A549 (cell line): ENCODE measurements at regions not wholly inside any gene's neighbourhood (a gene's known extent, or its start where the extent isn't known, plus 50 kb on each side); places are given as distances from the start of the nearest gene placed in this dataset.

ENCODE experiments used
- ATAC-seq, 2 experiments: fragments of 200-7000 bp in 1 of 2; fragments of >200 bp in 1 of 2; cut with Nextera tagmentation in 1 of 2; cut with Tn5 transposase in 1 of 2; 3 replicates each; pipeline versions ENCODE4 v1.8.0 to v1.9.1; 2018 to 2020; ENCODE audit warnings: mild to moderate bottlenecking in 1 of 2, moderate library complexity in 1 of 2
- CTCF ChIA-PET: fragments of 300-600 bp; sonication (Branson Sonifier 250); formaldehyde crosslinking; extraction: SDS; loops from one replicate; lab custom pipeline; 2021; ENCODE audit warnings: antibody characterized with exemption, inconsistent platforms; lab: Yijun Ruan, JAX
- POLR2A ChIA-PET: fragments of 350-600 bp; formaldehyde crosslinking; extraction: SDS; loops from one replicate; lab custom pipeline; 2021; ENCODE audit warnings: antibody characterized with exemption, inconsistent platforms; lab: Yijun Ruan, JAX
- DNase-seq, 2 experiments: peaks; one replicate each; pipeline versions ENCODE4 v3.0.0 to v3.0.0-alpha.2; 2011 to 2016; ENCODE audit warnings: low read depth in 1 of 2, low spot score in 1 of 2
- FAIRE-seq: peaks from 2 replicates; lab custom pipeline; 2011; peaks lifted over from hg19 to GRCh38; lab: Jason Lieb, UNC
- H3K27ac ChIP-seq, 2 experiments: fragments of >200 bp; sonication (Bioruptor Twin); formaldehyde crosslinking; 3 replicates each; pipeline ENCODE4 v1.5.1; 2016 to 2017
- H3K4me1 ChIP-seq: fragments of >200 bp; sonication (Bioruptor Twin); formaldehyde crosslinking; 3 replicates; pipeline ENCODE4 v1.6.1; 2016
- H3K4me2 ChIP-seq: fragments of >200 bp; sonication (Bioruptor Twin); formaldehyde crosslinking; 3 replicates; pipeline ENCODE4 v1.6.1; 2016
- H3K4me3 ChIP-seq: fragments of >200 bp; sonication (Bioruptor Twin); formaldehyde crosslinking; 3 replicates; pipeline ENCODE4 v1.5.1; 2016
- H3K9me3 ChIP-seq: fragments of >200 bp; sonication (Bioruptor Twin); formaldehyde crosslinking; 3 replicates; pipeline ENCODE4 v1.6.1; 2016
- BHLHE40 ChIP-seq: IDR thresholded peaks from 2 replicates; pipeline ENCODE4 v1.6.1; 2012; ENCODE audit warnings: low read depth, low read length, inconsistent platforms
- CEBPB ChIP-seq, 2 experiments: fragments of >200 bp in 1 of 2; sonication (Bioruptor Twin) in 1 of 2; formaldehyde crosslinking in 1 of 2; IDR thresholded peaks; 2 replicates each; pipeline ENCODE4 v1.6.1; 2012 to 2016
- EHMT2 ChIP-seq: fragments of 200-600 bp; sonication (generic); IDR thresholded peaks from 2 replicates; pipeline ENCODE4 v1.6.1; 2016; ENCODE audit warnings: antibody characterized with exemption, low read depth, mild to moderate bottlenecking, moderate library complexity
- FOXS1 ChIP-seq: fragments of 250-450 bp; sonication (Bioruptor Pico); IDR thresholded peaks from 2 replicates; pipeline ENCODE4 v1.5.0; 2020; ENCODE audit warnings: mild to moderate bottlenecking, moderate library complexity
- GATA3 ChIP-seq: IDR thresholded peaks from 2 replicates; pipeline ENCODE4 v1.6.1; 2012; ENCODE audit warnings: borderline replicate concordance
- HES2 ChIP-seq: fragments of >200 bp; sonication (Bioruptor Twin); formaldehyde crosslinking; IDR thresholded peaks from 2 replicates; pipeline ENCODE4 v1.6.1; 2016
- HOXB5 ChIP-seq: fragments of 250-450 bp; sonication (Bioruptor Pico); IDR thresholded peaks from 2 replicates; pipeline ENCODE4 v1.5.0; 2020; ENCODE audit warnings: mild to moderate bottlenecking, moderate library complexity
- JUN ChIP-seq, 2 experiments: fragments of >200 bp; sonication (Bioruptor Twin); formaldehyde crosslinking; IDR thresholded peaks; 2 replicates in 1 of 2; 3 replicates in 1 of 2; pipeline ENCODE4 v1.6.1; 2016 to 2017
- NFE2L2 ChIP-seq: fragments of 150-350 bp; conservative IDR thresholded peaks from 2 replicates; pipeline ENCODE4 v1.6.1; 2014; ENCODE audit warnings: low read length
- PBX3 ChIP-seq: IDR thresholded peaks from 2 replicates; pipeline ENCODE4 v1.6.1; 2012
- PHF8 ChIP-seq: fragments of 200-600 bp; sonication (generic); IDR thresholded peaks from 2 replicates; pipeline ENCODE4 v1.6.1; 2016; ENCODE audit warnings: low read depth, mild to moderate bottlenecking, antibody characterized with exemption, moderate library complexity, borderline replicate concordance
- POLR2A ChIP-seq: IDR thresholded peaks from 2 replicates; pipeline ENCODE4 v1.6.1; 2012; ENCODE audit warnings: mild to moderate bottlenecking, low read length
- POLR2AphosphoS2 ChIP-seq: conservative IDR thresholded peaks from 2 replicates; pipeline ENCODE4 v1.6.1; 2012; ENCODE audit warnings: low read length, improper control_type of control experiment, inconsistent platforms
- RAD21 ChIP-seq, 2 experiments: fragments of >200 bp in 1 of 2; sonication (Bioruptor Twin) in 1 of 2; formaldehyde crosslinking in 1 of 2; IDR thresholded peaks in 1 of 2; conservative IDR thresholded peaks in 1 of 2; 2 replicates in 1 of 2; 3 replicates in 1 of 2; pipeline ENCODE4 v1.6.1; 2012 to 2018; ENCODE audit warnings: inconsistent platforms in 1 of 2
- RNF2 ChIP-seq: fragments of 200-600 bp; sonication (generic); IDR thresholded peaks from 2 replicates; pipeline ENCODE4 v1.6.1; 2016; ENCODE audit warnings: low read depth, mild to moderate bottlenecking, antibody characterized with exemption, moderate library complexity, borderline replicate concordance
- SMC3 ChIP-seq: fragments of >200 bp; sonication (Bioruptor Twin); formaldehyde crosslinking; IDR thresholded peaks from 3 replicates; pipeline ENCODE4 v1.6.1; 2018; ENCODE audit warnings: inconsistent platforms
- TFCP2L1 ChIP-seq: fragments of 250-450 bp; sonication (Bioruptor Pico); IDR thresholded peaks from 2 replicates; pipeline ENCODE4 v1.5.0; 2021; ENCODE audit warnings: mild to moderate bottlenecking
- ZSCAN20 ChIP-seq: fragments of 250-450 bp; sonication (Bioruptor Pico); IDR thresholded peaks from 2 replicates; pipeline ENCODE4 v1.8.0; 2022; ENCODE audit warnings: mild to moderate bottlenecking, moderate library complexity
- WGBS: methylation state at CpG from one replicate; pipeline ENCODE4 v1.1.6; 2017; ENCODE audit errors: missing lambda C conversion rate; 5-methylcytosine and 5-hydroxymethylcytosine counted together
- TF ChIP-seq, protein P1 (sequence below): IDR thresholded peaks from 2 replicates; pipeline ENCODE4 v1.6.1; 2012; ENCODE audit warnings: low read depth, borderline replicate concordance

- Histone ChIP-seq H3K4me1 (no peaks in the 10 kb centered on the region), H3K9me3 (no peaks in the 10 kb centered on the region), H3K27ac (no peak overlapping the region), H3K4me2 (no peak overlapping the region), H3K4me3 (no peak overlapping the region)
- WGBS, result 14% methylated on average over 6 of the region's 9 CpGs
- DNase-seq (no peak), ATAC-seq (no peak), FAIRE-seq (no peak)
- TF ChIP-seq SMC3 (no peak), POLR2AphosphoS2 (no peak), POLR2A (no peak), TFCP2L1 (no peak), BHLHE40 (no peak), FOXS1 (CRISPR knock-in tag) (no peak), PHF8 (no peak), PBX3 (no peak), EHMT2 (no peak), HES2 (no peak), RNF2 (no peak), ZSCAN20 (CRISPR knock-in tag) (no peak)
- TF ChIP-seq, protein P1, sequence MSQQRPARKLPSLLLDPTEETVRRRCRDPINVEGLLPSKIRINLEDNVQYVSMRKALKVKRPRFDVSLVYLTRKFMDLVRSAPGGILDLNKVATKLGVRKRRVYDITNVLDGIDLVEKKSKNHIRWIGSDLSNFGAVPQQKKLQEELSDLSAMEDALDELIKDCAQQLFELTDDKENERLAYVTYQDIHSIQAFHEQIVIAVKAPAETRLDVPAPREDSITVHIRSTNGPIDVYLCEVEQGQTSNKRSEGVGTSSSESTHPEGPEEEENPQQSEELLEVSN, result no peak
- ChIA-PET POLR2A (no interaction called here), CTCF (no interaction called here)
Observed at GRCh38 chr6:170021579-170021978, 269.3 kb downstream of the DLL1 start.

DNA sequence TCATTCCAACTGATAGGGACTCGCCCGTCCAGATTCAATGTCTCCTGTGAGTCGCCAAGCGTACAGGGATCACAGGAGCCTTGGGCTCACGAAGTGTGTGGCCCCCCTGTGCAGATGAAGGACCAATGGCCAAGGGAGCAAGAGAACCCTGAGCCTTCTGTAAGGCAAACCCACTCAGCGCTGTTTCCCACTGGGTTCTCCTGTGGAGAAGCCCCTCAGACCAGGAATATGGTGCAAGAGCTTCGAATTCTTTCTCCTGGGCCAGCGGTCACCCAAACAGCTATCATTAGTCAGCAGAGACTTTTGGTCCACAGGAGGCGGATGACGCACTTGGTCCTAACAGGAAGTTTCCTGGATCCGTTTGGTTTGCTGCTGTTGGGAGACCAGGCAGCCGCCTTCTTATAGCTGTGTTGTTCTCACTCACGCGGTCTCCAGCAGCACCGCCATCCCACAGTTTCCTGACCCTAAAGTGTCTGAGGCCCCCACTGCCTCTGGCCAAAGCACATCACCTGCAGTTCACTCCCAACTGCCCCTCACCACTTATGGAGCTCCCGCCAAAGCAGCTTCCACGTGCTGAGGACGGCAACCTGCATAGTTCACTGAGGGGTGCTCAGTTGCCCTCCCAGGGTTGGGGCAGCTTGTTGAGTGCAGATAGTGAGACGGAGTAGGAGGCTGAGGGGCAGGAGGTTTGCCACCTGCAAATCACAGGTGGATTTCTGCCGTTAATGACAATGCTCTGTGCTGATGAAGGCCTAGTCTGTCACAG, 268.6 kb downstream of the ERMARD start:
- ChIA-PET POLR2A (no interaction called here), CTCF (interaction anchor here (1.0 kb wide), 1 partner anchor 9 kb away, joined by 3 read pairs; no protein-coding TSS in a partner anchor)
- ATAC-seq, result no peak
- Histone ChIP-seq H3K27ac (no peak overlapping the region), H3K4me3 (no peak overlapping the region), H3K4me1 (no peaks in the 10 kb centered on the region), H3K9me3 (no peaks in the 10 kb centered on the region), H3K4me2 (no peak overlapping the region)
- 85% methylated on average over 12 of the region's 20 CpGs for WGBS
- no peak for FAIRE-seq
- no peak for TF ChIP-seq RAD21 (conservative IDR thresholded peaks at IDR 0.05 in 1 of 2, IDR thresholded peaks at IDR 0.05 in 1 of 2)
- DNase-seq, result no peak

GRCh38 chr6:170018936-170019817, 267.8 kb downstream of the ERMARD start:
- ChIA-PET POLR2A (no interaction called here), CTCF (no interaction called here)
- 49% methylated on average over 18 of the region's 19 CpGs for WGBS
- Histone ChIP-seq H3K4me1 (no peaks in the 10 kb centered on the region), H3K4me3 (no peak overlapping the region), H3K4me2 (no peak overlapping the region), H3K27ac (no peak overlapping the region), H3K9me3 (no peaks in the 10 kb centered on the region)
- DNase-seq (no peak), FAIRE-seq (no peak), ATAC-seq (no peak; a peak in 1 of 6 replicates)
- TF ChIP-seq JUN (IDR thresholded peaks at IDR 0.05) (no peak), GATA3 (no peak), NFE2L2 (no peak), CEBPB (IDR thresholded peaks at IDR 0.05) (no peak), HOXB5 (CRISPR knock-in tag) (no peak)
